Limb (tissue), 2 donors: ENCODE measurements at regions not wholly inside any gene's neighbourhood (a gene's known extent, or its start where the extent isn't known, plus 50 kb on each side); places are given as distances from the start of the nearest gene placed in this dataset.

ENCODE experiments used
- DNase-seq, 2 donors: peaks; one replicate each; pipeline ENCODE4 v3.0.0-alpha.2; 2016; ENCODE audit errors: extremely low spot score in 2 of 2

- DNase-seq: no peak
Observed at GRCh38 chr2:175568109-175568730, 386.7 kb upstream of the ATP5MC3 start.

GRCh38 chr2:175567435-175568061 is 386.0 kb upstream of the ATP5MC3 start:
- no peak for DNase-seq

- DNase-seq: no peak
Observed at GRCh38 chr2:175560521-175561169, 379.1 kb upstream of the ATP5MC3 start.

GRCh38 chr2:175559613-175560012 is 378.1 kb upstream of the ATP5MC3 start:
- no peak for DNase-seq

GRCh38 chr2:175557810-175558377 is 376.4 kb upstream of the ATP5MC3 start:
- no peak for DNase-seq

GRCh38 chr2:175553910-175554309 is 372.4 kb upstream of the ATP5MC3 start:
- no peak for DNase-seq

GRCh38 chr2:175552902-175553301 is 371.4 kb upstream of the ATP5MC3 start:
- no peak for DNase-seq

GRCh38 chr2:175540421-175540820 is 358.9 kb upstream of the ATP5MC3 start:
- no peak for DNase-seq

GRCh38 chr2:175539122-175539521 is 357.6 kb upstream of the ATP5MC3 start:
- DNase-seq: no peak

GRCh38 chr2:175536059-175536458 is 354.5 kb upstream of the ATP5MC3 start:
- DNase-seq: no peak

- DNase-seq: no peak
Observed at GRCh38 chr2:175535631-175536030, 354.1 kb upstream of the ATP5MC3 start.

GRCh38 chr2:175525975-175526374 is 344.5 kb upstream of the ATP5MC3 start:
- no peak for DNase-seq

- peak in 1 of 2 donors; percentile 9 for DNase-seq
Observed at GRCh38 chr2:175523001-175523400, 341.5 kb upstream of the ATP5MC3 start.

GRCh38 chr2:175518206-175518605 is 336.7 kb upstream of the ATP5MC3 start:
- DNase-seq: no peak

GRCh38 chr2:175516555-175516954 is 335.0 kb upstream of the ATP5MC3 start:
- DNase-seq: no peak

GRCh38 chr2:175500255-175500654 is 318.7 kb upstream of the ATP5MC3 start:
- DNase-seq: no peak

- DNase-seq: no peak
Observed at GRCh38 chr2:175490360-175490791, 308.9 kb upstream of the ATP5MC3 start.

GRCh38 chr2:175478096-175478768 is 296.7 kb upstream of the ATP5MC3 start:
- DNase-seq: no peak

- no peak for DNase-seq
Observed at GRCh38 chr2:175476948-175477347, 295.4 kb upstream of the ATP5MC3 start.

GRCh38 chr2:175476374-175476773 is 294.9 kb upstream of the ATP5MC3 start:
- DNase-seq: no peak

GRCh38 chr2:175475130-175475529 is 293.6 kb upstream of the ATP5MC3 start:
- no peak for DNase-seq
